DMS114 treated with DMSO at 0.1 percent for 48 hours (cell line): ENCODE measurements at regions not wholly inside any gene's neighbourhood (a gene's known extent, or its start where the extent isn't known, plus 50 kb on each side); places are given as distances from the start of the nearest gene placed in this dataset.
"Not testable (repeated sequence)": the region's sequence is repeated elsewhere in the genome, so short reads cannot be mapped to it uniquely, and the experiment has no call there.

Experiments used
- DNase-seq: peaks from one replicate; lab custom pipeline; 2025; ENCODE audit not compliant: unreplicated experiment; lab: John Stamatoyannopoulos, UW

GRCh38 chr2:120528051-120528692 lies 182.2 kb downstream of the INHBB start:
- DNase-seq = no peak

GRCh38 chr2:120528693-120529076 lies 182.7 kb downstream of the INHBB start:
- no peak for DNase-seq

- no peak for DNase-seq
These were observed 184.8 kb downstream of the INHBB start for GRCh38 chr2:120530781-120531180.

- DNase-seq = no peak
These were observed 185.4 kb downstream of the INHBB start for GRCh38 chr2:120531365-120531764.

GRCh38 chr2:120531863-120532600 lies 186.1 kb downstream of the INHBB start:
- no peak for DNase-seq

GRCh38 chr2:120533625-120534024 lies 187.7 kb downstream of the INHBB start:
- no peak for DNase-seq

GRCh38 chr2:120534457-120534856 lies 188.5 kb downstream of the INHBB start:
- no peak for DNase-seq

- DNase-seq = no peak
These were observed 189.1 kb downstream of the INHBB start for GRCh38 chr2:120535081-120535480.

GRCh38 chr2:120536141-120536540 lies 190.2 kb downstream of the INHBB start:
- no peak for DNase-seq

- DNase-seq = no peak
These were observed 192.9 kb downstream of the INHBB start for GRCh38 chr2:120538691-120539423.

- DNase-seq = no peak
These were observed 193.5 kb downstream of the INHBB start for GRCh38 chr2:120539424-120539936.

GRCh38 chr2:120539937-120540718 lies 194.2 kb downstream of the INHBB start:
- no peak for DNase-seq

- no peak for DNase-seq
These were observed 194.7 kb upstream of the GLI2 start for GRCh38 chr2:120540719-120541552.

- no peak for DNase-seq
These were observed 194.1 kb upstream of the GLI2 start for GRCh38 chr2:120541553-120541932.

GRCh38 chr2:120541972-120542670 lies 193.5 kb upstream of the GLI2 start:
- no peak for DNase-seq

GRCh38 chr2:120542911-120543527 lies 192.6 kb upstream of the GLI2 start:
- no peak for DNase-seq

- DNase-seq = no peak
These were observed 191.8 kb upstream of the GLI2 start for GRCh38 chr2:120543899-120544298.

GRCh38 chr2:120544522-120544921 lies 191.1 kb upstream of the GLI2 start:
- no peak for DNase-seq

- not testable (repeated sequence) for DNase-seq
These were observed 190.7 kb upstream of the GLI2 start for GRCh38 chr2:120545007-120545406.
